Medulla oblongata (tissue), 1 donor: ENCODE measurements at regions not wholly inside any gene's neighbourhood (a gene's known extent, or its start where the extent isn't known, plus 50 kb on each side); places are given as distances from the start of the nearest gene placed in this dataset.
A peak's percentile ranks its signal among the peaks of the same experiment; 100 is the strongest.
"Not testable (repeated sequence)": the region's sequence is repeated elsewhere in the genome, so short reads cannot be mapped to it uniquely, and the experiment has no call there.

ENCODE experiments used
- DNase-seq: peaks from one replicate; pipeline ENCODE4 v3.0.0-alpha.2; 2015; ENCODE audit errors: extremely low spot score

DNA sequence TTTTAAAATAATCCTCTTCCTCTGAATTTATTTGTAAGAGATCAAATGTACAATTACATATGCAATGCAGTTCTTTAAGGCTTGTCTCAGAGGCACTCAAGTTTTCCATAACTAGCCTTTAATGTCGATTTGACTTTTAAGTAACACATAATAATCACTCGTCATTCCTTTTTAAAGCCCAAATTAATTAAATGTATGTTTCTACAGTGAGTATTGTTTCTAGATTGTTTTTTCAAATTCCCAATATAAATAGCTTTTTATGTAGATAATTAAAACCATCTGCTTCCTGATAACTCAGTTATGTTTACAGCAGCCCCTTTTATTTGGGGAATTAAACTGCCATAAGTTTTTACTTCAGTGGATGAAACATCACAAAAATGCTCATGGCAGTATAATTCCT is 185.1 kb downstream of the ETNK1 start:
- DNase-seq: no peak

DNA sequence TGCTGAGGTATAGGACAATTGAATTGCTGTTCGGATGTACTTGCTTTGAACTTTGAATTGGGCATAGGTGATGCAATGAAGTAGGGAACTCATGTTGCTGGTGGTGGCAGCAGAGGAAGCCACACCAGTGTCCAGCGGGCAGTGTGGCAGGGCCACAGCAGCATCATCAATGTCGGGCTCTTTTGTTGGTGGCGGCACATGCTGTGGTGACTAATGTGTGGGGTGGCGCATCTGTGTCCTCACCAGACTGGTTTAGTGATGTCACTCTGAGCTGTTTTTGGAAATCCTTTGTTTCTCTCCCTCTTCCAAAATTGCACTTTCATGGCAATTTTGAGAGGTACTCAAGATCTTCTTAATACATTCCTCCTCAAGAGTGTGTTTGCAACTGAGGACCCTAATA is 187.6 kb downstream of the ETNK1 start:
- no peak for DNase-seq

GRCh38 chr12:22821985-22822384 is 197.0 kb downstream of the ETNK1 start:
- DNase-seq: no peak

GRCh38 chr12:22826026-22826425 is 201.1 kb downstream of the ETNK1 start:
- DNase-seq: no peak

DNA sequence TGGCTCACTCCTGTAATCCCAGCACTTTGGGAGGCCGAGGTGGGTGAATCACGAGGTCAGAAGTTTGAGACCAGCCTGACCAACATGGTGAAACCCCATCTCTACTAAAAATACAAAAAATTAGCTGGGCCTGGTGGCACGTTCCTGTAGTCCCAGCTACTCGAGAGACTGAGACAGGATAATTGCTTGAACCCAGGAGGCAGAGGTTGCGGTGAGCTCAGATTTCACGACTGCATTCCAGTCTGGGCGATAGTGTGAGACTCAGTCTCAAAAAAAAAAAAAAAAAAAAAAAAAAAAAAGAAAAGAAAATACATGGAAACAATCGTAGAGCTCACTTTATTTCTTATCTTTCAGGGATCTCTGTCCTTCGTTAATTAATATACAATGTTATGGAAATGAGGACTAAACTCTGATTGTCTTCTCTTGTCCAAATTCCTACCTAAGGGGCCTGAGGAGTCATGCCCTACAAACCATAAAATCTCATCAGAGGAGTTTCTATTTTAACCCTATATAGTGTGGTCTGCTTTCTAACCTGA is 201.5 kb downstream of the ETNK1 start:
- not testable (repeated sequence) for DNase-seq

DNA sequence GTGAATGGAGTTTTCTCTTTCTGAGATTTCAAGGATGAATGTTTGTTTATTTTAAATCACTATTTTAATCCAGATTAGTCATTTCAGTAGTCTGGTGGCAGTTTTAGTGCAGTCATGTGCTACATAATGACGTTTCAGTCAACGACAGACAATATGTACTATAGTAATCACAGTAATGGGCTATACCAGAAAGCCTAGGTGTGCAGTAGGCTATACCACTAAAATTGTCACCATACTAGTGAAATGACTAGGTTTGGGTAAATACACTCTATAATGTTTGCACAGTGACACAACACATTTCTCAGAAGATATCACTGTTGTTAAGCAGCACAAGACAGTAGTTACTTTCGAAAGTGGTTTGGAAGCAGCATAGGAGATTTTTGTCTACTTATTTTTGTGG is 203.1 kb downstream of the ETNK1 start:
- DNase-seq: no peak

GRCh38 chr12:22835431-22835830 is 210.5 kb downstream of the ETNK1 start:
- no peak for DNase-seq

- no peak for DNase-seq
These were observed 225.2 kb downstream of the ETNK1 start for GRCh38 chr12:22850185-22850584.

DNA sequence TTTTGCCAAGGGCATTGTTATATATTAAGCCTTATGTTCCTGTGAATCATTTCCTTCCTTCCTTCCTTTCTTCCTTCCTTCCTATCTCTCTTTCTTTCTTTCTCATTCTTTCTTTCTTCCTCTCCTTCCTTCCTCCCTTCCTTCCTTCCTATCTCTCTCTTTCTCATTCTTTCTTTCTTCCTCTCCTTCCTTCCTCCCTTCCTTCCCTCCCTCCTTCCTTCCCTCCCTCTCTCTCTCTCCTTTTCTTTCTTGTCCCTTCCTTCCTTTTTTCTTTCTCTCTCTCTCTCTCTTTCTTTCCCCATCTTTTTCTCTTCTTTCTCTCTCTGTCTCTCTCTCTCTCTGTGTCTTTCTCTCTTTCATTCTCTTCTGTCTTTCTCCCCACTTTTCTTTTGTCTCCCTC is 226.6 kb downstream of the ETNK1 start:
- no peak for DNase-seq

DNA sequence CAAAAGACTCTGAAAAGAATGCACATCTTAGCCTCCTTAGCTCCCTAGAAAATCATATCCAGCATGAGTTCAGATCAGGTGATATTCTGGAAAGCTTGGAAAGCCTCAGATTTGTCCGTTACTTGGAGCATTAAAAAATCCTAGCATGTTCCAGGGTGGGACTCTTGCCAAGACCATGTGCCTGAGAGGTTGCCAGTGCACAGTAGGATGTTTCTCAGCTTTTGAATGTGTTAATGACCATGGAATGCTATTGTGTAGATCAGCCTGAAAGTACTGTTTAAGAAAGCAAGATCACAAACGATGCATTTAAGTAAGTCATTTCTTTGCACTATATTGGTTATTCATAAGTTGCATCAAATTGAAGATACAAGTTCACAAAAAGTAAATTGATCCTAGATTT is 230.5 kb downstream of the ETNK1 start:
- DNase-seq: no peak

DNA sequence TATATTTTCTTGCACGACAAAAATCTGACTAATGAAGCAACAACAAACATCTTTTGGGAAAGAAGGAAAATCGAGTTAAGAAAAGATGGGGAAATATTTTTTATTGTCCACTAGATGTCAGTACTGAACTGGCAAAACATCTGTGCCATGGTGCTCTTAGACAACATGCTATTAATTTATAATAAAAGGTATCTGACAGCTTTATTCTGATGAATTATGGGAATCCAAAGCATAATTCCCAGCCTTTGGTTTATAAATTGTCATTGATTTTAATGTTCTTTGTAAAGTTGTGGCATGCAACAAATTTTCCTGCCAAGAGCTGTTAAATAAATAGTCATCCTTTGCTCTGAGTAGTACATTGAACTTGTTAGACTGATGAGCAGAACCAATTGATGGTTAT is 231.2 kb downstream of the ETNK1 start:
- peak; percentile 35 for DNase-seq

GRCh38 chr12:22858849-22859570 is 234.0 kb downstream of the ETNK1 start:
- no peak for DNase-seq

DNA sequence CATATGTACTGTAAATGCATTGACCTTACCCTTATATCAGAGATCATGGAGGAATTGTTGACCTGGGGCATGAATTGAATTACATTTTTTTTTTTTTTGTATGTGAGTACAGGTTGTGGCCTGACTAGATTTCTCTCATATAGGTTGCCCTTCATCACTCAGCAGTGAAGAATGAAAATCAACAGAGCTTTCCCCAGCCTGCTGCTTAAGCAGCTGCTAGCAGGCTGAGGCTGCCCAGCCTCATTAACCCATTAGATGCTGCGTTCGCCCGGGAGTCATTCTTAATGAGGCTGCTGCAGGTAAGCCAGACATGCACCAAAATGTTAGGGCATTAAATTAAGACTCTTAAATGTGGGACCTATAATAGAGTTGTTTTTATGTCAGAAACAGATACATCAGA is 236.0 kb downstream of the ETNK1 start:
- no peak for DNase-seq

DNA sequence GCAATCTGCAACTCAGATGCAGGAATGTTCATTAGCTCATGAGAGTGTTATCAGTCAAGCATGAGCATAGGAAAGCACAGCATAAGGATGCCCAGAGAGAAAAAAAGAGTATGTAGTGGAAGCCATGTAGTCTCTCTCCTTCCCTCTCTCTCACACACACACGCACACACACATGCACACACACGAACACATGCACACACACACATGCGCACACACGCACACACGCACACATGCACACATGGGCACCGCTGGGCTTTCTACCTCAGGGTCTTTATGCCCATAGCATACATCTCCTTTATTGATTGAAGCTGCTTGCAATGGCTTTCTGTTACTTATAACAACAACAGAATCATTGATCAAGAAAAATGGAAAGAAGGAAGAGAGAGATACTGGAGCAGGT is 240.9 kb downstream of the ETNK1 start:
- no peak for DNase-seq

DNA sequence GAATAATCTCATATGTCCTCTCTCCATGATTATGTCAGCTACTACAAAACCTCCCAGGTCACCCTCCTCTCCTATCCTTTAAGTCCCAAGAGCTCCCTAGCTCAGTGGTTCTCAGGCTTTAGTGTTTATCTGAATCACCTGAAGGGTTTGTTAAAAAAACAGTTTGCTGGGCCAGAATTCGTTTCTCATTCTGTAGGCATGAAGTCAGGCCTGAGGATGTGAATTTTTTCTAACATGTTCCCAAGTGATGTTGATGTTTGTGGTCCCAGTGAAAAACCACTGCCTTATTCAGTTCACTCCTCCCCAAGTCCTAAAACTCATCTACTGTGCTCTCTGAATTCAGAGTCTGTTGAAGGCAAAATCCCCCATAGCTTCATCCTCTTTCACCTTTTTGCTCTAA is 241.4 kb downstream of the ETNK1 start:
- DNase-seq: no peak

- no peak for DNase-seq
These were observed 249.2 kb downstream of the ETNK1 start for GRCh38 chr12:22874151-22874550.

GRCh38 chr12:22876262-22876661 is 251.3 kb downstream of the ETNK1 start:
- no peak for DNase-seq

- no peak for DNase-seq
These were observed 254.2 kb downstream of the ETNK1 start for GRCh38 chr12:22879203-22879602.

DNA sequence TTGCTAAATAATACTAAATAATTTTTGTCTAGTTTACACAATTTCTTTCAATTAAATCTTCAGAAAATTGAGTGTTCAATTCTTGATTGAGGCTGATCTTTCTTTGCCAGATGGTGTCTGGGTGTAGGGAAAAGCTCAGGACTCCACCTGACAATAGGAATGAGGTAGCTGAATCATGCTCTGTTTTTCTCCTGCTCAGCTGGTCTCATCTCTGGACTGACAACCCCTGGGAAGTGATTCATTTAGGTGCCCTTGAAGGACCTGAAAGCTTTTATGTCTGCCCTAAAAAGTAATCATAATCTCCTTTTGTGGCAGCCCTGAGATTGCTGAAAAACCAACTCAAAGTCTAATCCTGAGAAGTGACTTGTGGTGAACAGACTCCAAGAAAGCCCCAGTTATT is 255.4 kb downstream of the ETNK1 start:
- no peak for DNase-seq

DNA sequence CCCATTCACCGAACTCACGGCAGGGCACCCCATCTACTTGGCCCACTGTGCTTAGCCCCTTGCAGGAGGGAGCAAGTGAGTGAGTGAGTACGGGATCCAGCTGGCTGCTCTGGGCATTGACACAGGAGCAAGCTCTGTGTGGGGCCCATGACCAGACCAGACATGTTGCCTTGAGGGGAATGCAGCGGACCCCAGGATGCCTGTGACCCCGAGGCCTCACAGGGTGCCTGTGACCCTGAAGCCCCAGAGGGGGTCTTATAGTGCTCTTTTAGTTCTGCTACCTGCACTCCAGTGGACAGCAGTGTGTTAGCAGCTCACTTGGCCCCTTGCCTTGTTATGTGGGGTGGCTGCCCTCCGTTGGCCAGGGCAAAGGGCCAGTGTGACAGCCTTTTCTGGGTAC is 255.8 kb downstream of the ETNK1 start:
- no peak for DNase-seq

GRCh38 chr12:22881878-22882385 is 257.0 kb downstream of the ETNK1 start:
- no peak for DNase-seq

DNA sequence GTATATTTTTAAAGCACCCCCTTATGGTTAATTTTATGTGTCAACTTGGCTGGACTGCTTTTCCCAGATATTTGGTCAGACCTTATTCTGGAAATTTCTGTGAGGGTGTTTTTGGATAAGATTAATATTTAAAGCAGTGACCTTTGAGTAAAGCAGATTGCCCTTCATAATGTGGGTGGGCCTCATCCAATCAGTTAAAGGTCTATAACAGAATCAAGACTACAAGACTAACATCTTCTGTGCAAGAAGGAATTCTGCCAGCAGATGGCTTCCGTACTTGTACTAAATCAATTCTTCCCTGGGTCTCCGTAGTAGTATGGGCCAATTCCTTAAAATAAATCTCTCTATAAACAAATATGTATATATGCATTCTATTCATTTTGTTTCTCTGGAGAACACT is 257.6 kb downstream of the ETNK1 start:
- no peak for DNase-seq

DNA sequence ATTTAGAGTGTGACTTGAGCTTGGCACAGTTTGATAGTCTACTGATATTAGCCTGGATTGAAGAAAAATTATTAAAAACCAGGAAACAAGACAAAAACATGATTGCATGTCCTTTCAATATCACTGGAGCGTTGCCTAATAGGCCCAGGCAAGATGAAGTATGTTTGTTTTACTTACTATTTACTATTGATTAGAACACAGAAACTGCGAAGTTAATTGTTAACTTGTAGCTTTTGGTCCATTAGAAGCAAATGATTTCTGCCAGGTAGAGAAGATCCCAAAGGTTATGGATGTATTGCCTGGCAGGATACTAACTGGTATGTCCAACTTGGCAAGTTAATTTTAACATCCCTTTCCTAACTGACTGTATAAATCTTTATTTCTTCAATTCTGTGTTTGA is 268.9 kb downstream of the ETNK1 start:
- DNase-seq: no peak

GRCh38 chr12:22899184-22899583 is 274.2 kb downstream of the ETNK1 start:
- DNase-seq: no peak
